ENCODE measurements at regions not wholly inside any gene's neighbourhood (a gene's known extent, or its start where the extent isn't known, plus 50 kb on each side); places are given as distances from the start of the nearest gene placed in this dataset.

- no peak for DNase-seq
Observed at GRCh38 chr10:130757271-130757670, 554.2 kb downstream of the TCERG1L start.

GRCh38 chr10:130757821-130758489 lies 553.6 kb downstream of the TCERG1L start:
- no peak for DNase-seq

GRCh38 chr10:130758529-130758928 lies 553.0 kb downstream of the TCERG1L start:
- no peak for DNase-seq

- no peak for DNase-seq
Observed at GRCh38 chr10:130761032-130761575, 550.4 kb downstream of the TCERG1L start.

- DNase-seq: no peak
Observed at GRCh38 chr10:130761788-130762301, 549.7 kb downstream of the TCERG1L start.

- DNase-seq: no peak
Observed at GRCh38 chr10:130762491-130762890, 549.0 kb downstream of the TCERG1L start.

GRCh38 chr10:130763071-130763470 lies 548.5 kb downstream of the TCERG1L start:
- DNase-seq: no peak

GRCh38 chr10:130763491-130763890 lies 548.0 kb downstream of the TCERG1L start:
- no peak for DNase-seq

GRCh38 chr10:130764651-130765050 lies 546.9 kb downstream of the TCERG1L start:
- no peak for DNase-seq

GRCh38 chr10:130766071-130766470 lies 545.5 kb downstream of the TCERG1L start:
- DNase-seq: no peak

- no peak for DNase-seq
Observed at GRCh38 chr10:130767116-130767730, 544.3 kb downstream of the TCERG1L start.

GRCh38 chr10:130769146-130770017 lies 542.1 kb downstream of the TCERG1L start:
- no peak for DNase-seq

GRCh38 chr10:130770018-130770630 lies 541.4 kb downstream of the TCERG1L start:
- no peak for DNase-seq

- no peak for DNase-seq
Observed at GRCh38 chr10:130771491-130771946, 540.0 kb downstream of the TCERG1L start.

- no peak for DNase-seq
Observed at GRCh38 chr10:130772056-130772455, 539.5 kb downstream of the TCERG1L start.

- no peak for DNase-seq
Observed at GRCh38 chr10:130772676-130773075, 538.8 kb downstream of the TCERG1L start.

- no peak for DNase-seq
Observed at GRCh38 chr10:130773941-130774340, 537.6 kb downstream of the TCERG1L start.

- DNase-seq: no peak
Observed at GRCh38 chr10:130774871-130775270, 536.6 kb downstream of the TCERG1L start.

- DNase-seq: no peak
Observed at GRCh38 chr10:130775311-130775710, 536.2 kb downstream of the TCERG1L start.

- no peak for DNase-seq
Observed at GRCh38 chr10:130776724-130777123, 534.8 kb downstream of the TCERG1L start.

GRCh38 chr10:130777507-130778165 lies 533.9 kb downstream of the TCERG1L start:
- DNase-seq: no peak

GRCh38 chr10:130778166-130778545 lies 533.4 kb downstream of the TCERG1L start:
- no peak for DNase-seq

All from SHP77 treated with DMSO at 0.1 percent for 48 hours (cell line).